ENCODE measurements at regions not wholly inside any gene's neighbourhood (a gene's known extent, or its start where the extent isn't known, plus 50 kb on each side); places are given as distances from the start of the nearest gene placed in this dataset.

- TF ChIP-seq CTCF (conservative IDR thresholded peaks at IDR 0.05) (no peak), ZFX (IDR thresholded peaks at IDR 0.05) (no peak)
Measured at GRCh38 chr2:151175864-151176263, 85.8 kb downstream of the RBM43 start.
